Thyroid gland (tissue), 4 donors: ENCODE measurements at regions not wholly inside any gene's neighbourhood (a gene's known extent, or its start where the extent isn't known, plus 50 kb on each side); places are given as distances from the start of the nearest gene placed in this dataset.
"Not testable (repeated sequence)": the region's sequence is repeated elsewhere in the genome, so short reads cannot be mapped to it uniquely, and the experiment has no call there.

ENCODE experiments used
- POLR2A ChIP-seq, 2 donors: fragments of 450-650 bp; IDR thresholded peaks; one replicate each; pipeline ENCODE4 v1.6.1; 2017; ENCODE audit warnings: antibody characterized with exemption in 2 of 2, mild to moderate bottlenecking in 2 of 2, moderate library complexity in 1 of 2
- TF ChIP-seq, protein P1 (sequence below), 6 experiments: fragments of 200-600 bp in 3 of 6; fragments of 450-650 bp in 3 of 6; sonication (generic) in 3 of 6; IDR thresholded peaks; one replicate each; pipeline ENCODE4 v1.5.1; 2016 to 2019; ENCODE audit warnings: antibody characterized with exemption in 6 of 6, mild to moderate bottlenecking in 2 of 6, inconsistent platforms in 1 of 6, moderate library complexity in 1 of 6

DNA sequence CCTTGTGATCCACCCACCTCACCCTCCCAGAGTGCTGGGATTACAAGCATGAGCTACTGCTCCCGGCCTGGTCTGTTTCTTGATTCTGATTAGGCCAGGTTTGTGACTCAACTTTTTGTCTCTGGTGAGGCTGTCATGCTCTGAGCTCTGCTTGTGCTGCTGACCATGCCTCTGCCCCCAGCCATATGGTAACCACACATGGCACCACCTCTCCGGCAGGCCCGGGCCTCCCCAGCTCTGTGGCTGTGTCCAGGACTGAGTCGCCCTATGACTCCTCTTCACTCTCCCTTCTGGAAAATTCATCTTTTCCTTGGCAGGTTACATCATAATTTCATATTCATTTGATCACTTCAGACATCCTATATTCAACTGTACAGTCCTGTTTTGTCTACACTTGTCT is 172.3 kb downstream of the TP53TG3F start:
- TF ChIP-seq, protein P1, sequence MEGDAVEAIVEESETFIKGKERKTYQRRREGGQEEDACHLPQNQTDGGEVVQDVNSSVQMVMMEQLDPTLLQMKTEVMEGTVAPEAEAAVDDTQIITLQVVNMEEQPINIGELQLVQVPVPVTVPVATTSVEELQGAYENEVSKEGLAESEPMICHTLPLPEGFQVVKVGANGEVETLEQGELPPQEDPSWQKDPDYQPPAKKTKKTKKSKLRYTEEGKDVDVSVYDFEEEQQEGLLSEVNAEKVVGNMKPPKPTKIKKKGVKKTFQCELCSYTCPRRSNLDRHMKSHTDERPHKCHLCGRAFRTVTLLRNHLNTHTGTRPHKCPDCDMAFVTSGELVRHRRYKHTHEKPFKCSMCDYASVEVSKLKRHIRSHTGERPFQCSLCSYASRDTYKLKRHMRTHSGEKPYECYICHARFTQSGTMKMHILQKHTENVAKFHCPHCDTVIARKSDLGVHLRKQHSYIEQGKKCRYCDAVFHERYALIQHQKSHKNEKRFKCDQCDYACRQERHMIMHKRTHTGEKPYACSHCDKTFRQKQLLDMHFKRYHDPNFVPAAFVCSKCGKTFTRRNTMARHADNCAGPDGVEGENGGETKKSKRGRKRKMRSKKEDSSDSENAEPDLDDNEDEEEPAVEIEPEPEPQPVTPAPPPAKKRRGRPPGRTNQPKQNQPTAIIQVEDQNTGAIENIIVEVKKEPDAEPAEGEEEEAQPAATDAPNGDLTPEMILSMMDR (IDR thresholded peaks at IDR 0.05): not testable (repeated sequence)
- TF ChIP-seq POLR2A (IDR thresholded peaks at IDR 0.05): not testable (repeated sequence)
